HTR-8/SVneo (cell line): ENCODE measurements at regions not wholly inside any gene's neighbourhood (a gene's known extent, or its start where the extent isn't known, plus 50 kb on each side); places are given as distances from the start of the nearest gene placed in this dataset.

Experiments
- DNase-seq: peaks from one replicate; pipeline ENCODE4 v3.0.0; 2011; ENCODE audit warnings: low spot score, mixed read lengths; ENCODE audit not compliant: insufficient read length
- FAIRE-seq: peaks from 2 replicates; lab custom pipeline; 2011; peaks lifted over from hg19 to GRCh38; lab: Jason Lieb, UNC

DNA sequence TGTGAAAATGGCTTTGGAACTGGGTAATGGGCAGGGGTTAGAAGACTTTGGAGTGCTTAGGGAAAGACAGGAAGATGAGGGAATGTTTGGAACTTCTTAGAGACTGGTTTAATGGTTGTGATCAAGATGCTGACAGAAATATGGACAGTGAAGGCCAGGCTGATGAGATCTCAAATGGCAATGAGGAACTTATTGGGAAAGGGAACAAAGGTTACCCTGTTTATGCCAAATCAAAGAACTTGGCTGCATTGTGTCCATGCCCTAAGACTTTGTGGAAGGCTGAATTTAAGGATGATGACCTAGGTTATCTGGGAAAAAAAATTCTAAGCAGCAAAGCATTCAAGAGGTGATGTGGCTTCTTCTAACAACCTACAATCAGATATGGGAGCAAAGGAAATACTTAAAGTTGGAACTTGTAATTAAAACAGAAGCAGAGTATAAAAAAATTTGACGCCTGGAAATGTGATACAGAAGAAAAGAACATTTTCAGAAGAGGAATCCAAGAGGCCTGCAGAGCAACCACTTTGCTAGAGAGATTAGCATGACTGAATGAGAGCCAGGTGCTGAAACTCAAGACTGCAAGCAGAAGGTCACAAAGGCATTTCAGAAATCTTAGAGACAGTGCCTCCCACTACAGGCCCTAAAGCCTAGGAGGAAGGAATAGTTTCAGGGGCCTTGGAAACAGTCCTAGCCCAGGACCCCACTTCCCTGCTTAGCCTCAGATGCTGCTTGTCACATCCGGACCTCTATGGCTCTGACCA lies 65.6 kb upstream of the FLRT2 start:
- FAIRE-seq = no peak
- no peak for DNase-seq

DNA sequence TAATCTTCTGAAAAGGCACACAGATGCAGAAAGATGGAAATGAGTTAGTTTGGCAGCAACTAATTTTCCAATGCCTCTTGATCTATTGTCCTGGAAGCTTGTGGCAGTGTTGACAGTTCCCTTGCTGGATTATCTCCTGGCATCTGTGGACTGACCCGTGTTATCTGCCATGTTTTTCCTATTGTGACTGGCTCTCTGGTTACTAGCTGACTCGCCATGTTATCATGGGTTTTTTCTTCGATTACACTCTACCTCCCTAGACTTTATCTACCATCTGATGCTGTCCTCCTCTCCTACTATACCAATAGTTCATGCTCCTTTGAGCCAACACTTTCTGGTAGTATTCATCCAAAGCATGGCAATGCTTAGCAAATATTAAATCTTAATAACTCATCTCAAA lies 63.3 kb upstream of the FLRT2 start:
- DNase-seq (no peak), FAIRE-seq (no peak)

DNA sequence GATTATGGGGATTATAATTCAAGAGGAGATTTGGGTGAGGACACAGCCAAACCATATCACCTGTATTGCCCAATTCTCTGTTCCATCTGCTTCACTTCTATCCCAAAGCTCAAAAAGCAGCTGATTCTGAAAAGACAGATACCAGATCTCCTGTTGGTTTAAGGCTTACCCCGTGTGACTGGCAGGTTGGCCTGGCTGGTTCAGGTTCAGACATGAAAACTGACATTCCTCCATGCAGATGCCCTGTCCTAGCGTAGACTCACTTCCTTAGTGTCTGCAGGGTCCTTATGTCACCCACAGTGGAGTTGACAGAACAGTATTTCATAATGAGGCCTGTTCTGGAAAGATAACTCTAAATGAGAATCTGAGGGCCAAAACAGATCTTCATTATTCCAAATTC lies 61.1 kb upstream of the FLRT2 start:
- FAIRE-seq = no peak
- no peak for DNase-seq

DNA sequence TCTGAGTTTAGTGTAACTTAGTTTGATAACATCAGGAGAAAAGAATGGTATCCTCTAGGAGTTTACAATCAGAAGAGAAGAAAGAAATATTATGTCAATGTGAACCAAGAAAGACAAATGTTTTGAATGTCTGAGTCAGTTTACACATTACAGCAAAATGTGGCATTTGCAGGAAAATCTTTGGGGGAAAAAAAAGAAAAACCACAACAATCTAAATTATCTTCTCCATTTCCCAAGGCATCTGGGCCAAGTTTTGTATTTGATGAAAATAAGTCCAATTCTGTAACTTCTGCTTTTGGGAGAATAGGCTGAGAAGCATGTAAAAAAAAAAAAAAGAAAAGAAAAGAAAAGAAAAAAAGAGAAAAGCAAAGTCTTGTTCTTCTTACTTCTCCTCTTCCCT lies 58.8 kb upstream of the FLRT2 start:
- no peak for DNase-seq
- no peak for FAIRE-seq

DNA sequence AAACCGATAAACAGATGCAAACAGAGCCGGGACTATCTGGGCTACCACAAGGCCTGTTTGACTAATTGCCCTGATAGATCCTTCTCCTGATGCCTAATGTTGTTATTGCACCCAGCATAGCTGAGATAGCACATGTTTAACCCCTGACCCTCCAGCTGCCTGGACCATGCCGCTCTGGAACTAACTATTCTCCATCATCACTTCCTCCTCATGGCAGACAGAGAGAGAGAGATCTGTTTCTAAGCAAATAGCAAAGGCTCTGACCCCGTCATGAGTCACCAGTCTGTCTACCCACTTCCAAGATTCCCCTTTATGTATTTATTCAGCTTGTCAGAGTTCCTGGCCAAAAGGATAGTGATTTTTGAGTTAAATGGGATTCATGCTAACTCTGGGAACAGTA lies 58.2 kb upstream of the FLRT2 start:
- DNase-seq = peak; percentile 51
- peak; percentile 51 for FAIRE-seq

DNA sequence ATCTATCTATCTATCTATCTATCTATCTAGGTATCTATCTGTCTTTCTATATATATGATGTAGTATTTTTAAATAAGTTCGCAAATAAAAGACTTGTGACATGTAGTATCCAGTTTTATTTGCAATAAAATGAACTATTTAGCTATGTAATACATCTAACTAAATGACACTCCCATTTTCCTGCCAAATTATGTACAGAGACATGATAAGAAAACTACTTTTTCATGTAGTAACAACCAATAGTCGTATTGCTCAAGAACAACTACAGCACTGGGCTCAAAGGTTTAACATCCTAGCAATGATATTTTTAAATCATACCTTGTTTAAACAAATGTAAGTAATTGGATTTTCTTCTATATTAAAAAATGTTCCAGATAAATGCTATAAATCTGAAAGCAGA lies 55.5 kb upstream of the FLRT2 start:
- DNase-seq = no peak
- no peak for FAIRE-seq

GRCh38 chr14:85475113-85475512 lies 54.8 kb upstream of the FLRT2 start:
- FAIRE-seq (no peak), DNase-seq (no peak)

- no peak for FAIRE-seq
Observed at GRCh38 chr14:85479306-85479705, 50.6 kb upstream of the FLRT2 start.

DNA sequence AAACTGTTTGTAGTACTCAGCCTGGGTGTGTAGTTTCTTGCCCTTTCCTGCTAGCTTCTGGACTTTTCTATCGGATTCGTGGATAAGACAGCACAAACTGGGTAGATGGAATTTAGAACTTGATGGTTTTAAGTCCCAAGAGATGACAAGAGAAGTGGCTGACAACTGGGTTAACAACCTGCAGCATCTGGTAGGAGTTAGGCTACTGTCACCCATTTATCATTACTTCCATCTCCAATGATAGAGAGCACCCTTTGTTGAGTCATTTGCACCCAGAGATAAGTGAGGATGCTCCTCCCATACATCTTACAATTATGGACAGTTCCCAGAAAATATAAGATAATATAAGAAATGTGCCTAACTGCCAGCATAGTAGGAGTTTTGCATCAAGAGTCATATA lies 50.2 kb upstream of the FLRT2 start:
- FAIRE-seq (no peak), DNase-seq (no peak)

More at GRCh38 chr14:85479306-85479705, 50.6 kb upstream of the FLRT2 start:
- no peak for DNase-seq
